Glutamatergic neuron (in vitro differentiated cells): ENCODE measurements at regions not wholly inside any gene's neighbourhood (a gene's known extent, or its start where the extent isn't known, plus 50 kb on each side); places are given as distances from the start of the nearest gene placed in this dataset.

Experiments
- DNase-seq: peaks from one replicate; pipeline ENCODE4 v3.0.0; 2022
- H3K27ac Mint-ChIP-seq: one replicate; pipeline ENCODE4 v1.8.0; 2020; ENCODE audit warnings: mild to moderate bottlenecking, mixed read lengths, inconsistent platforms; ENCODE audit not compliant: unreplicated experiment
- H3K27me3 Mint-ChIP-seq: one replicate; pipeline ENCODE4 v1.8.0; 2020; ENCODE audit warnings: mild to moderate bottlenecking, moderate library complexity, mixed read lengths, inconsistent platforms; ENCODE audit not compliant: unreplicated experiment
- H3K36me3 Mint-ChIP-seq: one replicate; pipeline ENCODE4 v1.8.0; 2020; ENCODE audit warnings: mild to moderate bottlenecking, mixed read lengths, inconsistent platforms; ENCODE audit not compliant: unreplicated experiment
- H3K4me1 Mint-ChIP-seq: one replicate; pipeline ENCODE4 v1.8.0; 2020; ENCODE audit warnings: mild to moderate bottlenecking, low read depth, mixed read lengths, inconsistent platforms; ENCODE audit not compliant: unreplicated experiment
- H3K4me3 Mint-ChIP-seq: one replicate; pipeline ENCODE4 v1.8.0; 2020; ENCODE audit warnings: mild to moderate bottlenecking, mixed read lengths, inconsistent platforms; ENCODE audit not compliant: unreplicated experiment
- H3K9me3 Mint-ChIP-seq: one replicate; pipeline ENCODE4 v1.8.0; 2020; ENCODE audit warnings: mild to moderate bottlenecking, moderate library complexity, mixed read lengths, inconsistent platforms; ENCODE audit not compliant: unreplicated experiment
- CTCF ChIP-seq: fragments of 200-600 bp; sonication (generic); IDR thresholded peaks from one replicate; pipeline ENCODE4 v1.5.0; 2021; ENCODE audit not compliant: partially characterized antibody, unreplicated experiment

DNA sequence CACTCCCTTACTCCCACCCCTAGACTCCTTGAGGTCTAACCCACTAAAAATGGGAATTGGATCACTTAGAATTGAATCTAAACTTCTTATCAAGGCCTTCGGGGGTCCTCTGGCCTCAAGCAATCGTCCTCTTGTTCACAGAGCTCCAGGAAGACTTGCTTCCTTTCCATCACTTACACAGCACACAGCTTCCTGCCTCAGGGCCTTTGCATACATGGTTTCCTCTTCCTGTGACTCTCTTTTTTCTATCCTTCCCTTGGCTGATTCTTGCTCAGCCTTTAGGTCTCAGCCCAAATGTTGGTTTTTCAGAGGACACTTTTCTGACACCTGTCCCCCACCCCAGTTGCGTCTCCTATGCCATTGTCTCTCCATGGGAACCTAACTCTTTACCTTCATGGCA is 50.0 kb upstream of the ALDH1B1 start:
- no peak for DNase-seq
- H3K9me3 Mint-ChIP-seq = peaks cover 3% of the 10 kb centered on the region
- peaks cover 17% of the 10 kb centered on the region for H3K36me3 Mint-ChIP-seq
- H3K27ac Mint-ChIP-seq = no peak overlapping the region
- H3K4me1 Mint-ChIP-seq = peaks cover 34% of the 10 kb centered on the region
- H3K4me3 Mint-ChIP-seq = no peak overlapping the region
- TF ChIP-seq CTCF = no peak
- peaks cover 6% of the 10 kb centered on the region for H3K27me3 Mint-ChIP-seq

GRCh38 chr9:38342096-38342495 is 50.4 kb upstream of the ALDH1B1 start:
- no peak for TF ChIP-seq CTCF
- peaks cover 3% of the 10 kb centered on the region for H3K9me3 Mint-ChIP-seq
- no peak overlapping the region for H3K27ac Mint-ChIP-seq
- no peak for DNase-seq
- H3K27me3 Mint-ChIP-seq = peaks cover 6% of the 10 kb centered on the region
- H3K36me3 Mint-ChIP-seq = peaks cover 17% of the 10 kb centered on the region
- H3K4me1 Mint-ChIP-seq = peaks cover 38% of the 10 kb centered on the region
- no peak overlapping the region for H3K4me3 Mint-ChIP-seq

- H3K27me3 Mint-ChIP-seq = peaks cover 18% of the 10 kb centered on the region
- DNase-seq = no peak
- peaks cover 44% of the 10 kb centered on the region for H3K4me1 Mint-ChIP-seq
- peaks cover 17% of the 10 kb centered on the region for H3K36me3 Mint-ChIP-seq
- TF ChIP-seq CTCF = no peak
- H3K27ac Mint-ChIP-seq = no peak overlapping the region
- no peak overlapping the region for H3K4me3 Mint-ChIP-seq
- peaks cover 17% of the 10 kb centered on the region for H3K9me3 Mint-ChIP-seq
These were observed 53.0 kb upstream of the ALDH1B1 start for GRCh38 chr9:38339496-38339895.

GRCh38 chr9:38339087-38339486 is 53.4 kb upstream of the ALDH1B1 start:
- Mint-ChIP-seq H3K36me3 (peaks cover 17% of the 10 kb centered on the region), H3K27me3 (peaks cover 18% of the 10 kb centered on the region), H3K27ac (no peak overlapping the region), H3K9me3 (peaks cover 17% of the 10 kb centered on the region), H3K4me1 (peaks cover 44% of the 10 kb centered on the region), H3K4me3 (no peak overlapping the region)
- DNase-seq = no peak
- no peak for TF ChIP-seq CTCF

GRCh38 chr9:38338342-38339018 is 54.0 kb upstream of the ALDH1B1 start:
- DNase-seq = no peak
- Mint-ChIP-seq H3K4me1 (peaks cover 44% of the 10 kb centered on the region), H3K9me3 (peaks cover 17% of the 10 kb centered on the region), H3K4me3 (peak overlapping the region; percentile 30), H3K27ac (no peak overlapping the region), H3K27me3 (peaks cover 18% of the 10 kb centered on the region), H3K36me3 (peaks cover 17% of the 10 kb centered on the region)
- TF ChIP-seq CTCF = no peak
